Tibial nerve (tissue), 4 donors: ENCODE measurements at regions not wholly inside any gene's neighbourhood (a gene's known extent, or its start where the extent isn't known, plus 50 kb on each side); places are given as distances from the start of the nearest gene placed in this dataset.

Experiments used
- CTCF ChIP-seq, 5 experiments: fragments of 200-600 bp in 3 of 5; fragments of 450-650 bp in 2 of 5; sonication (generic) in 3 of 5; IDR thresholded peaks; one replicate each; pipeline ENCODE4 v1.5.1; 2016 to 2019; ENCODE audit warnings: antibody characterized with exemption in 5 of 5, mild to moderate bottlenecking in 3 of 5, moderate library complexity in 2 of 5
- EP300 ChIP-seq, 2 donors: sonication (generic); formaldehyde crosslinking; IDR thresholded peaks; one replicate each; pipeline ENCODE4 v1.6.1; 2017; ENCODE audit warnings: antibody characterized with exemption in 2 of 2, mild to moderate bottlenecking in 1 of 2
- POLR2A ChIP-seq, 2 donors: fragments of 450-650 bp; IDR thresholded peaks; one replicate each; pipeline ENCODE4 v1.6.1; 2017; ENCODE audit warnings: antibody characterized with exemption in 2 of 2, mild to moderate bottlenecking in 2 of 2, moderate library complexity in 2 of 2

DNA sequence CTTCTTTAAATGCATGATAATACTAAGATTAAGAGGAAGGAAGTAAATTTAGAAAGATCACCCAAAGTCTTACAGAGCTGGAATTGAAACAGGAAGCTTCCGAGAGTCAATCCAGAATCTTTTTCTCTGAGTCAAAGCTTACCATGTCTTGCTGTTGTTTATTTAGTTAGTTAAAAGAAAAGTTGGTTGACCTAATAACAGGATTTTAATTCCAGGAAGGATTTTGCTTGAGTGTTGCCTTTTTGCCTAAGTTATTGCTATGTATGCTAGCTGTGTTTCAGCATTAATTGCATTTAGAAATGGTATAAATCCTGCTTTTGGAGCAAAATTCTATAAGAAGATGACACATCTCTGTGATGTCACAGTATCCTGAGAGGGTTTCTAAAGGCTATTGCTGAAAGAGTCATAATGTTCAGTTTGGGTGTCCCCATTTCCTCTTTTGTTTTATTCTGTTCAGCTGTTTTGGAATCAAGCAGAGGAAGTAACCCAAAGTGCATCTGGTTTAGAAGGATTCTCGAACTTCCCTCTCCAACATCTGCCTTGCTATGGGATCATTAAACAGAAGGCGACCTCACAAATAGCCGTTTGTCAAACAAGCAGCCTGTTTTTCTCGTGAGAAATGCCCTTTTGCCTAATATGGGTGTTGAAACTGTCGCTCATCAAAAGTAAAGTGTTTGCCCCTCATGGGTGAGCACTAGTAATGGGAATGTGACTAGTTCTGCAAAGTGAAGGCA is 271.5 kb upstream of the MMADHC start:
- no peak for TF ChIP-seq CTCF (IDR thresholded peaks at IDR 0.05)
- TF ChIP-seq POLR2A (IDR thresholded peaks at IDR 0.05), result no peak
- TF ChIP-seq EP300 (IDR thresholded peaks at IDR 0.05), result peak; percentile 11 to 68
